HG02981 (cell line): ENCODE measurements at regions not wholly inside any gene's neighbourhood (a gene's known extent, or its start where the extent isn't known, plus 50 kb on each side); places are given as distances from the start of the nearest gene placed in this dataset.

Experiments used
- ATAC-seq: cut with Tn5 transposase; IDR thresholded peaks from one replicate; pipeline ENCODE4 v1.9.1; 2021; ENCODE audit warnings: mild to moderate bottlenecking, moderate library complexity; ENCODE audit not compliant: unreplicated experiment

- no peak for ATAC-seq
These were observed 218.6 kb downstream of the KLF13 start for GRCh38 chr15:31545257-31545656.

DNA sequence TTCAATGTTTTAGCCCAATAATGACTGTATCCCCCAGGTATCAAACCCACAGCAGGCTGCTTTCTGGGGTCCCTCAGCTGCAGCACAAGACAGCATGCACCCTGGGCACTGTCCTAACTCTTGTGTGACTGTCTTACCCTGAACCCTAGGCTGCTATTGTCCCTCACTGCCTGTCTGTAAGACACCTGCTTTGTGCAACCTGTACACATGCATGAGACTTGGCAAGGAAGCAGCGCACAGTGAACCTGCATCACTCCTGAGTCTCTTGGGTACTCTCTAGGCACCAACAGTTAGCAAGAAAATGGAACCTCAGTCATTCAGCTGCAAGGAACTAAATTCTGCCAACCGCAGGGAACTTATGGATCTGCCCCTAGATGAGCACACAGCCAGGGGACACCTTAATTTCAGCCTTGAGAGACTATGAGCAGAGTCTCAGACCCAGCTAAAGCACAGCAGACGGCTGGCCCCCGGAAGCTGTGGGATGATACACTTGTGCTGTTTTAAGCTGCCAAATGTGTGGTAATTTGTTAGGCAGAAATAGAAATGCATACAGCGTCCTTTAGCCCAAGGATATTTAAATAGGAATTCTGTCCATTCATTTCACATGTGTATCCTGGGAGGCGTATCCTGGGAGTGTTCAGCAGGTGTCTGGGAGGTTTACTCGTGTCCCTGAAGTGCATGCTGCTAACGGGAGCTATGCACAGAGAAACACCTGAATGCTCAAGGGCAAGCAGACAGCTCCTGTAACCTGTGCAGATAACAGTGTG is 223.8 kb downstream of the KLF13 start:
- ATAC-seq = no peak

GRCh38 chr15:31551323-31551722 is 224.7 kb downstream of the KLF13 start:
- no peak for ATAC-seq

- ATAC-seq = no peak
These were observed 226.0 kb downstream of the KLF13 start for GRCh38 chr15:31552482-31553099.

- no peak for ATAC-seq
These were observed 227.6 kb downstream of the KLF13 start for GRCh38 chr15:31554261-31554660.

DNA sequence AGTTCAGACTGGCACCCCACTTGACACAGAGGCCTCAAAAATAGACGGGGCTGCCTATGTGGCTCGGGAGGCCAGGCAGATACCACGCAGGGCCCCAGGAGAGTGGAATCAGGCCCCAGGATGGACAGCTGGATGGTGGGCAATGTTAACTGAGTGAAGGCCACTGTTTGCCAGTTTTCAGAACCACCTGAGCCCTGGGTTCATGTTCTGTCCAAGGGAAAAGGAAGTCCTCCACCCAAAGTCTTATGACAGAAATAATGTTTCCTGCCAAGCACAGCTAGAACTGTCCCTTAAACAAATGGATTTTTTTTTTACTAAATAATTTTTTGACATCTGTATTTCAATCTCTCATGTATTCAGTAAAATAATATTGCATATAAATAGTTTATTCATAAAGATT is 228.4 kb downstream of the KLF13 start:
- no peak for ATAC-seq

- ATAC-seq = no peak
These were observed 230.0 kb downstream of the KLF13 start for GRCh38 chr15:31556494-31557150.

- ATAC-seq = no peak
These were observed 231.3 kb downstream of the KLF13 start for GRCh38 chr15:31557899-31558298.

- no peak for ATAC-seq
These were observed 232.2 kb downstream of the KLF13 start for GRCh38 chr15:31558840-31559239.

DNA sequence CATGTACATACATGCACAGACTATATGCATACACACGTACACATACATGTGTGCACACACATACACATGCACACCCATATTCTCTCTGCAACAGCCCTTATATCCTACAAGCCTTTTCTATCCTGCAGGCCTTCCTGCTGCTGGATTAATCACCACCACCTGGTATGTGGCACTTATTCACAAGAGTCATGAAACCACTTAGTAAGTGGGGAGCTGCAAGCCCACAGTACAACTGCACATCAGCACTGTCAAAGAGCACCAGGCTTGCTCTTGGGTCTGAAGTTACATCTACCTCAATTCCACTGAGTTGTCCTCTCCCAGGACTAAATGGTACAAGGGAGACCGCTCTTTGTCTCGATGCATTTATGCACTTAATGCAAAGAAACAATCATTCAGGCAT is 233.2 kb downstream of the KLF13 start:
- ATAC-seq = no peak

GRCh38 chr15:31560643-31561042 is 234.0 kb downstream of the KLF13 start:
- ATAC-seq = no peak

GRCh38 chr15:31561156-31561555 is 234.5 kb downstream of the KLF13 start:
- ATAC-seq = no peak

DNA sequence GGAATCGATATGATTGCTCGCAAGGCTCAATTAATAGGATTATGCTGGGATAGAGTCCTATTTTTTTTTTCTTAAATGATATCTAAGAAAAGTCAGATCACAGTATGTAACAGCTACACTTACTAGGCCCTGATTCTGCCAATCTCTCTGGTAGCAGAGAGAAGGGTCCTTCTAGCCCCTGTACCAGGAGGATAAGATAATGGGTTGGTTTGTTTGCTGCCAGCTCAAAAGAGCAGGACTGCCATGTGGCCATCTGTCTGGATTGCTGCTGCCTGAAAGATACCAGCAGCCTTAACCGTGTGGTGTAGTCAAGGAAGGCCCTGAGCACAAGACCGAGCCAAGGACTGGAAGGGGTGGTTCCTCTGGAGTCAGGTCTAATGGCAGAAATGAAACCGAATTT is 236.4 kb downstream of the KLF13 start:
- ATAC-seq = no peak

DNA sequence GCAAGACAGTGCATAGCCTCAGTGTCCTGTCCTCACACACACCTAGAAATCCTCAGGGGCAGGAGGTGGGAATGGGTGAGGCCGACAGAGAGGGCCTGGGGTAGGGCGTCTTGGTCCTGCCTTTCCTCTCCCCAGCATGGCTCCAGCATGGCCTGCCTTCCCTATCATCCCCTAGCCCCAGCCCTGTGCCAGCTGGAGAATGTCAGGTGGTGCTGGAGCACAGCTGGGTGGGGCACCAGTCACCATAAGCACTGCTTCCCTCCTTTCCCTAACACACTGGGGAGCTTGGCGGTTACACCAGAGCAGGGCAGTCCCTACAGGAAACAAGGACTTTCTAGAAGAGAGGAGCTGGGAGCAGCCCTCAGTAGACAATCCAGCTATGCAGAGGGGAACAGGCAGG is 236.8 kb downstream of the KLF13 start:
- no peak for ATAC-seq

- ATAC-seq = no peak
These were observed 241.2 kb downstream of the KLF13 start for GRCh38 chr15:31567861-31568260.

DNA sequence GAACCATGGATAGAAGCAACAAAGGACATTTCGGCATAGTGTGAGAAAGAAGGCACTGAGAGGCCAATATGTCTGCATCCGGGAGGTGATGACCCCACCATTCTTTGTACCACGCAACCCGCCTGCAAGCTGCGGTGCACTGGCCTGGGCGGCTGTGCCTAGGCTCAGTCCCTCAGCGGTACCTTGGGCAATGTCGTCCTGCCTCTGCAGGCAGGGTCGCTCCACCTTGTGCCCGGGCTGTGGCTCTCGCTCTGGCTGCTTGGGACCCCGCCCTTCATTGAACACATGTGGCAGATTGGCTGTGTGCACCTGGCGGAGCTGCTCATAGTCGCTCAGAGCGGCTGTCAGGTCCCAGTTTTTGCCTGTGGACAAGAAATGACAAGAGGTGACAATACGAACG is 243.2 kb downstream of the KLF13 start:
- ATAC-seq = no peak

- no peak for ATAC-seq
These were observed 244.0 kb downstream of the KLF13 start for GRCh38 chr15:31570591-31570990.

- no peak for ATAC-seq
These were observed 245.0 kb downstream of the KLF13 start for GRCh38 chr15:31571676-31572075.

DNA sequence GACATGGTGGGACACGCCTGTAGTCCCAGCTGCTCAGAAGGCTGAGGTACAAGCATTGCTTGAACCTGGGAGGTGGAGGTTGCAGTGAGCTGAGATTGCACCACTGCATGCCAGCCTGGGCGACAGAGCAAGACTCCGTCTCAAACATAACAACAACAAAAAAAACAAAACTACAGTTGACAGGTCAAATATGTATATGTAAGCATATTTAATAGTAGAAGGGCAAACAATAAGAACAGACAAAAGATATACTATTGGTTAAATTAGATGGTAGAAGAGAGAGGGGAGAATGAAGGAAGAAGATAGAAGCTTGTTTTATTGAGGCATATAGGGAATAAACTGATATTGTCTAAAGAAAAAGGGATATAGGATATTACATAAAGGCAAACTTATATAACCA is 247.1 kb downstream of the KLF13 start:
- no peak for ATAC-seq

- no peak for ATAC-seq
These were observed 248.1 kb downstream of the KLF13 start for GRCh38 chr15:31574766-31575165.

- ATAC-seq = no peak
These were observed 250.5 kb downstream of the KLF13 start for GRCh38 chr15:31577108-31577507.

DNA sequence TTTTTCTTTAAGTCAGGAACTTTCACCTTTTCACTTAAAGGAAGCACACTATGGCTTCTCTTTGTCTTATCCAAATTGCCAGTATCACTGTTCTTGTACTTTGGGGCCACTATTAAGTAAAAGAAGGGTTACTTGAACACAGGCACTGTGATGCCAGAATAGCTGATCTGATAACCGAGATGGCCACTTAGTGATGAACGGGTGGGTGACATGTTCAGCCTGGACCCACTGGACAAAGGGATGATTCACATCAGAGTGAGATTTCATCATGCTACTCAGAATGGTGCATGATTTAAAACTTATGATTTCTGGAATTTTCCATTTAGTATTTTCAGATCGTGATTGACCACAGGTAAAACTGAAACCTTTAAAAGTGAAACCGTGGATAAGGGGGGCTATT is 252.6 kb downstream of the KLF13 start:
- no peak for ATAC-seq
